ENCODE measurements at regions not wholly inside any gene's neighbourhood (a gene's known extent, or its start where the extent isn't known, plus 50 kb on each side); places are given as distances from the start of the nearest gene placed in this dataset.

- no peak for TF ChIP-seq CTCF (IDR thresholded peaks at IDR 0.05; ENCODE audit: control extremely low read depth, extremely low read depth, low read depth, missing control alignments)
- no peak for DNase-seq (ENCODE audit: extremely low spot score)
- CTCF ChIA-PET: interaction anchor here (0.9 to 1.0 kb wide), 2 partner anchors 47 to 349 kb away, joined by 3 to 4 read pairs; no protein-coding TSS in a partner anchor
- POLR2A ChIA-PET: no interaction called here
These were observed 51.0 kb upstream of the SC5D start for GRCh38 chr11:121241343-121242211.

Data from GM10248 (cell line).